GM13977 (cell line): ENCODE measurements at regions not wholly inside any gene's neighbourhood (a gene's known extent, or its start where the extent isn't known, plus 50 kb on each side); places are given as distances from the start of the nearest gene placed in this dataset.

Experiments used
- DNase-seq: peaks from one replicate; pipeline ENCODE4 v3.0.0; 2012; ENCODE audit warnings: low spot score
- in situ Hi-C: fragments of 300-500 bp; cut with MboI; formaldehyde crosslinking; loops from one replicate; pipeline ENCODE4 v1.12.0; 2022; ENCODE audit warnings: low sequenced_read_pairs, low pct_unique_long_range_greater_than_20kb, mixed read lengths, inconsistent platforms; ENCODE audit not compliant: unreplicated experiment
- TF ChIP-seq, protein P1 (sequence below): IDR thresholded peaks from 2 replicates; pipeline ENCODE4 v1.5.1; 2012; ENCODE audit warnings: mild to moderate bottlenecking, control low read depth; ENCODE audit not compliant: insufficient read depth; ENCODE audit errors: extremely low read depth, missing control alignments

DNA sequence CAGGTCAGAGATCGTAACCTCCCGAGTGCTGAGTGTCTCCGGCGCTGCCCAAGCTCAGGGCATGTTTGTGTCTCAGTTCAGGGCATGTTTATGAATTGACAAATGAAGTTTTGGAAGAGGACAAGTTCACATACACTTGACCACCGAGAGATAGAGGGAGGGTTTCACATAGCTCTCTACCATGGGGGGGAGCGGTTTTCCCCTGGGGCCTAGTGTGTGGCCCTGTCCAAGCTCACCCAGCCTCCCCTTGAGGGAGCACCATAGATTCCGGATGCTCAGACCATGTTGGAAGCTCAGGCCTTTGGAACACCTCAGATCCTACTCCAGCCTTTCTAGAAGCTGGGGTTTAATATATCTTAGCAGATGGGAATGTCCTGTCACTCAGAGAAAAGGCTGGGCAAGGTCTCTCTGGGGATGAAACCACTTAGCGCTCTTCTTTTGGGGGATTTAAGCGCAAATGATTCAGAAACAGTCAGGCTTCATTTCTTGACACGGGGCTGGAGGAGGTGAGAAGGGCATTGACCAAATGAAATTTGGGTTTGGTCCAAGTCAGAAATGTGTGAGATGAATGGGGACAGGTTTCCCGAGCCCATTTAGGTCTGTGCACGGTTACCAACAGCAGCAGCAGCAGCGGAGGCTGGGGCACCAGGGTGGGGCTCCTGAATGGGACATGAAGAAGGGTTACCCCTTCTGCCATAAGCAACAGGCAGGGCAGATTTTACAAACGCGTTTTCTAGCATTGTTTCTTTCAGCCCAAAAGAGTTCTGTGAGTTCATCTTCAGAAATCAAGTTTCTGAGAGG, 96.6 kb downstream of the METRNL start:
- TF ChIP-seq, protein P1, sequence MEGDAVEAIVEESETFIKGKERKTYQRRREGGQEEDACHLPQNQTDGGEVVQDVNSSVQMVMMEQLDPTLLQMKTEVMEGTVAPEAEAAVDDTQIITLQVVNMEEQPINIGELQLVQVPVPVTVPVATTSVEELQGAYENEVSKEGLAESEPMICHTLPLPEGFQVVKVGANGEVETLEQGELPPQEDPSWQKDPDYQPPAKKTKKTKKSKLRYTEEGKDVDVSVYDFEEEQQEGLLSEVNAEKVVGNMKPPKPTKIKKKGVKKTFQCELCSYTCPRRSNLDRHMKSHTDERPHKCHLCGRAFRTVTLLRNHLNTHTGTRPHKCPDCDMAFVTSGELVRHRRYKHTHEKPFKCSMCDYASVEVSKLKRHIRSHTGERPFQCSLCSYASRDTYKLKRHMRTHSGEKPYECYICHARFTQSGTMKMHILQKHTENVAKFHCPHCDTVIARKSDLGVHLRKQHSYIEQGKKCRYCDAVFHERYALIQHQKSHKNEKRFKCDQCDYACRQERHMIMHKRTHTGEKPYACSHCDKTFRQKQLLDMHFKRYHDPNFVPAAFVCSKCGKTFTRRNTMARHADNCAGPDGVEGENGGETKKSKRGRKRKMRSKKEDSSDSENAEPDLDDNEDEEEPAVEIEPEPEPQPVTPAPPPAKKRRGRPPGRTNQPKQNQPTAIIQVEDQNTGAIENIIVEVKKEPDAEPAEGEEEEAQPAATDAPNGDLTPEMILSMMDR = no peak
- DNase-seq = no peak
- in situ Hi-C loops = no loop called here

- TF ChIP-seq, protein P1 = no peak
- in situ Hi-C loops = no loop called here
- DNase-seq = no peak
These were observed 97.5 kb downstream of the METRNL start for GRCh38 chr17:83176623-83177583.

- in situ Hi-C loops = no loop called here
- TF ChIP-seq, protein P1 = no peak
These were observed 98.5 kb downstream of the METRNL start for GRCh38 chr17:83177611-83178532.

DNA sequence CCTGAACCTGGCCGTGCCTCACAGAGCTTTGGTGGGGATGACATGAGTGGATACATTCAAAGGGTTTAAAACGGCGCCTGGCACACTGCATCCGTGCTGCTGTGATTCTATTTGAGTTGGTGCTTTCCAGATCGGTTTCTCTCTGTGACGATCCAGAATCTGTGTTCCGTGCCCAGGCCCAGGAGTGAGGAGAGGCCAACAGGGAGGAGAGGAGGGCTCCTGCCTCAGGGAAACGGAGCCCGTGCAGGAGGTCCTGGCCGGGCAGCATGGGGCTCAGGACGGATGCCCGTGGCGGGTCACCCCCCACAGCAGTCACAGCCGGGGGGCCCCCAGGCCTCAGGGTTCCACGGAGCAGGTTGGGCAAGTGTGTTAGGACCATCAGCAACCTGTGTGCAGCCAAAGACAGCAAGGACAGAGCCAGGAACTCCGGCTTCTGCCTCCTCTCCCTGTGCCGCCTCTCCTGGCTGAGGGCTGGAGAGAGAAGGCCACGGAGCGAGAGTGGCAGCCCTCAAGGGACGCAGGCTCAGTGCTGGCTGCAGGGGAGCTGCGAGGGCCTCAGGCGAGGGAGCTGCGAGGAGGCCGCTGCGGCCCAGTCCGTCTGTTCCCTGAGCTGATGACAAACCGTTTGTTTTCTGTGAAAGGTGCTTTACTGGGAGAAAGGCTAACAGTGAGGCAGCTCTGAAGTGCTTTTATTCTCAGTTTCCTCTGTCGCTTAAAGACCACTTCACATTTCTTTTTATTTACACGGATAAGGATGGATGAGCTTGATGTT, 99.3 kb downstream of the METRNL start:
- TF ChIP-seq, protein P1 = no peak
- no peak for DNase-seq
- in situ Hi-C loops = no loop called here

More at GRCh38 chr17:83177611-83178532, 98.5 kb downstream of the METRNL start:
- DNase-seq = no peak

- in situ Hi-C loops = no loop called here
- DNase-seq = no peak
These were observed 100.0 kb downstream of the METRNL start for GRCh38 chr17:83179374-83179773.

More at GRCh38 chr17:83179374-83179773, 100.0 kb downstream of the METRNL start:
- TF ChIP-seq, protein P1 = no peak
